ENCODE measurements at regions not wholly inside any gene's neighbourhood (a gene's known extent, or its start where the extent isn't known, plus 50 kb on each side); places are given as distances from the start of the nearest gene placed in this dataset.
"Not testable (repeated sequence)": the region's sequence is repeated elsewhere in the genome, so short reads cannot be mapped to it uniquely, and the experiment has no call there.

DNA sequence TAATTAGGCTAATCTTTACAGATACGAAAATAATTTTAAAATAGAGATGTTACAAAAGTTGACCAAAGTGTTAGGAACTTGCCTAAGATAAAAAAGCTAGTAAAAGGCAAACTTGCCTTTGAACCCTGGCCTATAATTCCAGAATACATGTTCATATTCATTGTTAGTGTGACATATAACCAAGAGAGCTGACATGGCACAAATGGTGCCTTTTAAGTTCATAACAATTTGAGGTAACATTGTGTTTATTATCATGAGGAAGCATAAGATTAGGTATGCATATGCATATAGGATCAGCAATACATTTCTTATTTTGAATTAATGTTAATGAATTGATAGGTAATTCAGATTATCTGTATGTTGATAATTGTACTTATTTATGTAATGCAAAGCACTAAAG lies 1537.9 kb upstream of the PRR20A start:
- FAIRE-seq = no peak

- FAIRE-seq = no peak
These were observed 1534.6 kb upstream of the PRR20A start for GRCh38 chr13:55606045-55606665.

GRCh38 chr13:55613429-55614187 lies 1527.1 kb upstream of the PRR20A start:
- no peak for FAIRE-seq

GRCh38 chr13:55615081-55615480 lies 1525.6 kb upstream of the PRR20A start:
- FAIRE-seq = no peak

DNA sequence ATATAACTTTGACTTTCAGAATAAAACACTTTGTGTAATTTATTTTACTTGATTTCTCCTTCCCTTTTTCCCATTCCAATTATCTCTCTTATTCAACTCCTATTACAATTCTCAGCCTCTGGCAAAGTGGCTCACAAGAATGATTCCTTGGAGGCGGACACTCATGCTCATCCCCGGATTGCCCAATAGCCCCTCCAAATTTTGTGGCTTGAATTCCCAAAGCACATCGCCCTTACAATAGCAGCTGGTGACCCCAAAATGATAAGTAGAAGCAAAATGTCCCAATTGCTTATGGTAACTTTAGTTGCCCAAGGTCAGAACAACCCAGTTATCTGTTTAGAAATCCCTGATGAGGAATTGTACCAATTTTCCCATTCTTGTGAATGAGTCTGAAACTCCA lies 1523.5 kb upstream of the PRR20A start:
- no peak for FAIRE-seq

DNA sequence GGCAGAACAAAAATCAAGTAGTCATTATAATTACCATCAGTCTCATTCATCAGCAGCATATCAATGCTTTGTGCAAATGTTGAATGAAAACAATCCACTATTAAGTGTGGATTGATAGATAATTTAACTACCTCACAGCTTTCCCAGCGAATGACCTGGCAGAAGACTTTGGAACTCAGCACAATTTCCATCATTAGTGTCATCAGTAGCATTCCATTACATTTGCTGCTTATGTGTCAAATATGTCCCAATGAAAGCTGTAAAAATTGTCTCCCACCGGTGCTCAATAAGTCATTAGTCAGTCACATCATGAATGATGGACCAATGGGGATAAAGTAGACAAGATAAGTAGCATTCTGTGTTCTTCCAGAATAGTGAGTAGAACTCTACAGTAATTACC lies 1513.5 kb upstream of the PRR20A start:
- FAIRE-seq = no peak

- FAIRE-seq = no peak
These were observed 1508.3 kb upstream of the PRR20A start for GRCh38 chr13:55632402-55632801.

DNA sequence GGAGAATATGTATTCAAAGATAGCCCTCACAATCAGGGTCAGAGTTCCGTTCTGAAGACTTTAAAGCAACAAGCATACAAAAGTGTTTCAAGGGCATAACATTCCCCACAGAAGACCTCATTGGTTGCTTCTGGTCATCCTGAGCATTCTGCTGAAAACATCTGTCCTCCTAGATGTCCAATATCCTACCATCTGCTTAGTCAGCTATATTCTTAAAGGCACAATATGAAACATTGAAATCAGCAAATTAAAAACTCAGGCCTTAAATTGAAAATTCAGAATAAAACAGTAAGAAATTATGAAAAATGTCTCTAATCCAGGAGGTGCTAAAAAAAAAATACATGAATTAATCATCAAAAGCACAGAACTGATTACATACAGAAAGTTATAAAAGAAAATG lies 1491.2 kb upstream of the PRR20A start:
- FAIRE-seq = no peak

GRCh38 chr13:55652657-55653056 lies 1488.1 kb upstream of the PRR20A start:
- FAIRE-seq = no peak

DNA sequence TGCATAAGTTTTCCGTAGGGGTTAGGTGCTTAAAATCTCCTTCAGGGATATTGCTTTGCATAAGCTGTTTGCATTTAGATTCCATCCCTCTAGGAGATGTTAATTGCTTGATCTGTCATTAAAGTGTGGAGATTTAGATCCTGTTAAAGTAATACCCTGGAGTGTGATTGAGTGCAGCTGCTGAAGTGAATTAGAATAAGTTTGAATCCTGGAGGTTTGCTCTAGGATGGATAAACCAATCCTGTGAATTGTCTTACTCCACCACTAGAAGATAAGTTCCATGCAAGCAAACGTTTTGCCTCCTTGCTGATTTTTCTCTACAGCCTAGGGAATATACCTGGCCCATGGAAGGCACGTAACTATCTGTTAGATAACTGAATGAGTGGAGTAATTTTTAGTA lies 1487.2 kb upstream of the PRR20A start:
- FAIRE-seq = no peak

GRCh38 chr13:55654243-55654642 lies 1486.5 kb upstream of the PRR20A start:
- FAIRE-seq = no peak

DNA sequence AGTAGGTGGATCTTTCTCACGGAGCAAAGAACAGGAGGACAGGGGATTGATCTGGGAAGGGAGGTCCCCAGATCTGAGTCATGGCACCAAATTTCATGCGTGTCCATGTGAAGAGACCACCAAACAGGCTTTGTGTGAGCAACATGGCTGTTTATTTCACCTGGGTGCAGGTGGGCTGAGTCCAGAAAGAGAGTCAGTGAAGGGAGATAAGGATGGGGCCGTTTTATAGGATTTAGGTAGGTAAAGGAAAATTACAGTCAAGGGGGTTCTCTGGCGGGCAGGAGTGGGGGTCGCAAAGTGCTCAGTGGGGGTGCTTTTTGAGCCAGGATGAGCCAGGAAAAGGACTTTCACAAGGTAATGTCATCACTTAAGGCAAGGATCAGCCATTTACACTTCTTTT lies 1480.5 kb upstream of the PRR20A start:
- not testable (repeated sequence) for FAIRE-seq

GRCh38 chr13:55660851-55661250 lies 1479.9 kb upstream of the PRR20A start:
- no peak for FAIRE-seq

- FAIRE-seq = no peak
These were observed 1479.2 kb upstream of the PRR20A start for GRCh38 chr13:55661505-55661904.

DNA sequence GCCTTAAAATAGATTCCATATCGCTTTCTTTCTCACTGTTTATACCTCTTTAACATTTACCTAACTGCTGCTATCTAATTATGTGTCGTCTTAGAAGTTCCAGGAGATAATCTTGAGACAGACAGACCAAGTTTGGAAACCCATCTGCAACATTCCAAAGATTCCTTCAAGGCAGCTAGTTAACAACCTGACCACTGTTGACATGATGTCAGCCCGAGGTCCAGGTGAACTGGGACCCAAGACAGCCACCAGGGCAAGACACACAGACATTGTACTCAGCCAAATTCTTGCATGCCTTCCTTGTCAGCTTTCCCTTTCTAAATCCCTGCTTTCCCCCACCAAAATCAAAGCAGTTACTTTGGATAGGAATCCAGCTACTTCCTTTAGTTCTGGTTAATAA lies 1476.5 kb upstream of the PRR20A start:
- no peak for FAIRE-seq

DNA sequence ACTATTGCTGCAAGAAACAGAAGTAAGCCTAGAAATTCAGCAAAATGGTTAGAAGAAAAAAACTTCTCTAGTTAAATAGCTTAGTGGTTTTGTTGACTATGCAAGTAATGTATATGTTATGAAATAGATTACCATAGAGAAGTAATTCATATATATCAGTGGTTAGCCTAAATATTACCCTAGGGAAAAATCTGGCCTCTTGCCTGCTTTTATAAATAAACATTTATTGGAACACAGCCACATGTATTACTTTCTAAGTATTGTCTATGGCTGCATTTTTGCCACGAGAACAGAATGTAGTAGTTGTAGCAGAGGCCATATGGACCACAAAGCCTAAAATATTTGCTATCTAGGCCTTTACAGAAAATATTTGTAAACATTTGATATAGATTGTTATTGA lies 1471.7 kb upstream of the PRR20A start:
- no peak for FAIRE-seq

GRCh38 chr13:55673910-55674309 lies 1466.8 kb upstream of the PRR20A start:
- no peak for FAIRE-seq

GRCh38 chr13:55682776-55683175 lies 1457.9 kb upstream of the PRR20A start:
- no peak for FAIRE-seq

DNA sequence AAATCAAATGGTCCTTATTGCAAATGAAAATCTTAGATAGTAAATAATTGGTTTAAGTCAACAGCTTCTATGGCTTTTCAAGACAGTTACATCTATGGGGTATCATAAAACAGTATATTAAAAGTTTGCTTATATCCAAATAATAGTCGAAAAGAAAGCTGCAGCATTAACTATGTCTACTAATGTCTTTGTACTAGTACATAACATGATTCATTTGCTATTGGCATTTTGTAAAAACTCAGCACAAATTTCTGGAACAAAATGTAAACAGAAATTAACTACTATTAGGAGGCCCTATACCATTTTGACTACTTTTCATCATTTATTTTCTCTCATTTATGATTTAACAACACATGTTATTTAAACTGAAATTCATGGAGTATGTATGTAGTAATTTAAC lies 1435.2 kb upstream of the PRR20A start:
- FAIRE-seq = no peak

DNA sequence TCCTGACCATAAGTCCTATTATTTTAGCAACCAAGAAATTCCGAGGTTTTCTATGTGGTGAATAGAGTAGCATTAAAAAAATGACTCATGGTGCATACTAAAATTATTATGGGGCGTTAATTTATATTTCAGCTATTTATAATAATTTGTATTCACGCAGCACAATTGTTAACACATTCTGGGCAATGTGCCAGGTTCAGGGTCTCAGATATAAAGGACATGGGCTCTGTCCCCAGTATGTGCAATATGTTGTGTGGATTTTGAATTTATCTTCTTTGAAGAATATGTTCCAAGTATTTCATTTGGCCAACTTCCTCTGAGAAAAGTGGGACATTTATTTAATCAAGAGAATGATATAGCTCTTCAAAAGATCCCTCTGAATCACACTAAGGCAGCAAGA lies 1434.7 kb upstream of the PRR20A start:
- no peak for FAIRE-seq

DNA sequence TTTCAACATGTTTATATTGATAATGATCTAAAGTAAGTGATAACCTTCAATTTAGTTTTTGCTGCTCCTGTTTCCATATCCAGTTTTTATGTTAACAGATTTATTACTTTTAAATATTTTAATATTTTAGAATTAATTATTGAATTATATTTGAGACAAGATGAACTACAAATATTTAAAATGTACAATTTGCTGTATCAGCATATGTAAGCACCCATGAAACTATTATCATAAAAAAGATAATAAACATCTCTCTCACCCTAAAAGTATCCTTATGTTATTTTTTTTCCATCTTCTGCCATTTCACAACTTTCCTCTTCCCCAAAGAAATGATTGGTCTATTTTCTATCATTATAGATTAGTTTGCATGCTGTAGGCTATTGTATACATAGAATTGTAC lies 1426.6 kb upstream of the PRR20A start:
- FAIRE-seq = no peak

GRCh38 chr13:55727683-55728082 lies 1413.0 kb upstream of the PRR20A start:
- FAIRE-seq = no peak

GRCh38 chr13:55728247-55728646 lies 1412.5 kb upstream of the PRR20A start:
- no peak for FAIRE-seq

DNA sequence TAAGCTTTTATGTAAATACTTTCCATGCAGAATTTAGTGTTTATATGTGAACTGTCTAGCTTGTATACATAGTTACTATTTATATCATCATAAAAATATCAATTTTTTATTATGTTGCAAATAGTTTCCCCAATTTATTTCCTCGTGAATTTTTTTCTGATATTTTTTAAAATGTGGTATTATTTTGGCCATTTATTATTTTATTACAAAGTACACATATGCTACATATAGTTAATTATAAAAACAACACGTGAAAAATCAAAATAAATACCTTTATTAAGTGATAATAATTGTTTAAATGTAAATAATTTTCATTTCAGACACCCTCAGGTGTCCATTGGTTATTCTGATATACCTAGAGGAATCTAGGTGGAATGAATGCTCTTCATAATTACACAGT lies 1394.9 kb upstream of the PRR20A start:
- FAIRE-seq = peak; percentile 66

GRCh38 chr13:55761986-55762385 lies 1378.7 kb upstream of the PRR20A start:
- FAIRE-seq = no peak

Measured in colon (tissue), 2 donors.